IMR-90 (cell line): ENCODE measurements at regions not wholly inside any gene's neighbourhood (a gene's known extent, or its start where the extent isn't known, plus 50 kb on each side); places are given as distances from the start of the nearest gene placed in this dataset.

Experiments
- ATAC-seq: fragments of 200-7000 bp; cut with Tn5 transposase; 2 replicates; pipeline ENCODE4 v1.9.1; 2020; ENCODE audit warnings: low read depth, mild to moderate bottlenecking, moderate library complexity
- BruUV-seq: library from RNA; stranded (reverse); fragments of 400-500 nt; replicated peaks from 2 replicates; lab custom pipeline; 2021; lab: Mats Ljungman, UMichigan
- CTCF ChIA-PET: fragments of 300-600 bp; formaldehyde crosslinking; extraction: SDS; loops from one replicate; lab custom pipeline; 2021; ENCODE audit warnings: antibody characterized with exemption; lab: Yijun Ruan, JAX
- POLR2A ChIA-PET: fragments of 300-600 bp; sonication (Branson Sonifier 250); formaldehyde crosslinking; loops from one replicate; lab custom pipeline; 2022; ENCODE audit warnings: antibody characterized with exemption; ENCODE audit not compliant: unreplicated experiment; lab: Charles Lee
- DNase-seq: peaks from one replicate; pipeline ENCODE4 v3.0.0; 2013
- H2AFZ ChIP-seq: replicated peaks from 2 replicates; pipeline ENCODE3; 2013; ENCODE audit warnings: low read length, mild to moderate bottlenecking; ENCODE audit not compliant: poor library complexity
- H2AK5ac ChIP-seq: 2 replicates; pipeline ENCODE4 v1.6.1; 2013; ENCODE audit warnings: low read depth, low read length, inconsistent platforms
- H2AK9ac ChIP-seq: replicated peaks from 2 replicates; pipeline ENCODE3; 2013; ENCODE audit warnings: mild to moderate bottlenecking, low read depth, low read length, moderate library complexity; ENCODE audit not compliant: poor library complexity
- H2BK120ac ChIP-seq: 2 replicates; pipeline ENCODE4 v1.6.1; 2013; ENCODE audit warnings: low read depth, low read length, inconsistent platforms
- H2BK15ac ChIP-seq: 3 replicates; pipeline ENCODE4 v1.6.1; 2013; ENCODE audit warnings: low read depth, low read length, inconsistent platforms
- H2BK20ac ChIP-seq: 2 replicates; pipeline ENCODE4 v1.6.1; 2013; ENCODE audit warnings: low read depth, mild to moderate bottlenecking, inconsistent platforms, low read length, moderate library complexity
- H2BK5ac ChIP-seq: 2 replicates; pipeline ENCODE4 v1.6.1; 2013; ENCODE audit warnings: mild to moderate bottlenecking, low read depth, low read length, inconsistent platforms; ENCODE audit not compliant: poor library complexity, severe bottlenecking
- H3K14ac ChIP-seq: replicated peaks from 2 replicates; pipeline ENCODE4 v1.6.1; 2013; ENCODE audit warnings: low read depth, low read length, inconsistent platforms
- H3K18ac ChIP-seq: 2 replicates; pipeline ENCODE4 v1.6.1; 2013; ENCODE audit warnings: low read depth, low read length, control low read depth
- H3K23ac ChIP-seq: 2 replicates; pipeline ENCODE4 v1.6.1; 2013; ENCODE audit warnings: low read depth, low read length, inconsistent platforms
- H3K27ac ChIP-seq: 2 replicates; pipeline ENCODE4 v1.5.1; 2013; ENCODE audit warnings: mild to moderate bottlenecking, control low read depth, low read length; ENCODE audit not compliant: insufficient read depth
- H3K27me3 ChIP-seq: 2 replicates; pipeline ENCODE4 v1.6.1; 2013; ENCODE audit warnings: low read length; ENCODE audit not compliant: control insufficient read depth, insufficient read depth
- H3K36me3 ChIP-seq: 2 replicates; pipeline ENCODE4 v1.6.1; 2013; ENCODE audit warnings: low read length, mixed read lengths; ENCODE audit not compliant: control insufficient read depth, insufficient read depth
- H3K4ac ChIP-seq: 2 replicates; pipeline ENCODE4 v1.6.1; 2013; ENCODE audit warnings: low read depth, low read length, inconsistent platforms
- H3K4me1 ChIP-seq: 2 replicates; pipeline ENCODE4 v1.6.1; 2013; ENCODE audit warnings: low read length, mixed read lengths; ENCODE audit not compliant: control insufficient read depth, insufficient read depth
- H3K4me2 ChIP-seq: 2 replicates; pipeline ENCODE4 v1.6.1; 2013; ENCODE audit warnings: low read depth, mild to moderate bottlenecking, control low read depth, low read length, moderate library complexity
- H3K4me3 ChIP-seq: 2 replicates; pipeline ENCODE4 v1.5.1; 2013; ENCODE audit warnings: low read depth, mild to moderate bottlenecking, control low read depth, low read length, moderate library complexity; ENCODE audit not compliant: insufficient read depth
- H3K56ac ChIP-seq: 2 replicates; pipeline ENCODE4 v1.6.1; 2013; ENCODE audit warnings: low read length, inconsistent platforms; ENCODE audit not compliant: insufficient read depth; ENCODE audit errors: extremely low read depth
- H3K79me1 ChIP-seq, 2 experiments: 2 replicates each; pipeline ENCODE4 v1.6.1; 2013; ENCODE audit warnings: low read length in 2 of 2, inconsistent platforms in 1 of 2, low read depth in 1 of 2
- H3K9ac ChIP-seq: 2 replicates; pipeline ENCODE4 v1.6.1; 2013; ENCODE audit warnings: low read depth, low read length, control low read depth
- H3K9me1 ChIP-seq: 2 replicates; pipeline ENCODE4 v1.6.1; 2013; ENCODE audit warnings: low read length, inconsistent platforms; ENCODE audit not compliant: insufficient read depth
- H3K9me3 ChIP-seq: 2 replicates; pipeline ENCODE4 v1.6.1; 2013; ENCODE audit warnings: low read length; ENCODE audit not compliant: control insufficient read depth, insufficient read depth
- H4K20me1 ChIP-seq: 2 replicates; pipeline ENCODE4 v1.6.1; 2013; ENCODE audit warnings: low read length, inconsistent platforms; ENCODE audit not compliant: insufficient read depth
- H4K5ac ChIP-seq: 2 replicates; pipeline ENCODE4 v1.6.1; 2013; ENCODE audit warnings: mild to moderate bottlenecking, low read depth, low read length, control low read depth
- H4K8ac ChIP-seq, 2 experiments: 2 replicates each; pipeline ENCODE4 v1.6.1; 2013; ENCODE audit warnings: low read depth in 2 of 2, low read length in 2 of 2, control low read depth in 1 of 2, inconsistent platforms in 1 of 2
- H4K91ac ChIP-seq: 2 replicates; pipeline ENCODE4 v1.6.1; 2013; ENCODE audit warnings: low read depth, low read length, inconsistent platforms; ENCODE audit not compliant: insufficient read depth
- FOS ChIP-seq: fragments of 150-350 bp; IDR thresholded peaks from 2 replicates; pipeline ENCODE4 v1.6.1; 2016; ENCODE audit warnings: low read depth, low read length
- WGBS, 2 experiments: methylation state at CpG; one replicate each; pipeline versions ENCODE4 v1.1.5 to v1.1.7; 2013; ENCODE audit warnings: missing lambda C conversion rate in 2 of 2; ENCODE audit not compliant: insufficient read length in 1 of 2; ENCODE audit errors: extremely low coverage in 2 of 2; 5-methylcytosine and 5-hydroxymethylcytosine counted together
- dilution Hi-C: fragments of 300-500 bp; cut with HindIII; formaldehyde crosslinking; loops from one replicate; pipeline ENCODE4 v1.14.3; 2018; ENCODE audit warnings: low sequenced_read_pairs; ENCODE audit not compliant: unreplicated experiment
- in situ Hi-C: fragments of 300-500 bp; cut with MboI; formaldehyde crosslinking; loops from 3 replicates; pipeline ENCODE4 v1.14.3; 2019; ENCODE audit warnings: low sequenced_read_pairs, inconsistent platforms, mixed read lengths
- intact Hi-C: fragments of 100-400 bp; cut with micrococcal nuclease; formaldehyde crosslinking; loops from 2 replicates; pipeline ENCODE4 v1.10.0; 2022

GRCh38 chr5:8767746-8768145 is 778.1 kb downstream of the SEMA5A start:
- Histone ChIP-seq H3K4ac (peak overlapping the region; percentile 38; the same call in 1 of the 2 replicates), H3K27me3 (no peaks in the 10 kb centered on the region), H3K14ac (peak overlapping the region; percentile 45; the same call in 1 of the 2 replicates), H2AK5ac (no peak overlapping the region), H4K91ac (no peak overlapping the region), H3K4me2 (no peak overlapping the region), H2BK20ac (no peak overlapping the region), H3K36me3 (no peaks in the 10 kb centered on the region), H3K4me3 (no peak overlapping the region), H3K4me1 (no peaks in the 10 kb centered on the region; the same call in 1 of the 2 replicates), H3K18ac (no peak overlapping the region), H2AK9ac (no peak overlapping the region), H3K56ac (no peak overlapping the region), H3K9ac (no peak overlapping the region), H2BK5ac (no peak overlapping the region), H3K79me1 (no peaks in the 10 kb centered on the region), H4K8ac (no peak overlapping the region), H3K27ac (no peak overlapping the region), H3K23ac (no peak overlapping the region), H2BK15ac (no peak overlapping the region), H2AFZ (no peak overlapping the region), H3K9me1 (no peaks in the 10 kb centered on the region), H4K5ac (no peak overlapping the region), H2BK120ac (no peak overlapping the region), H3K9me3 (no peaks in the 10 kb centered on the region), H4K20me1 (no peaks in the 10 kb centered on the region)
- BruUV-seq, result no TSS peak
- dilution Hi-C loops, result no loop called here
- CTCF ChIA-PET, result interaction anchor here (0.8 kb wide), 1 partner anchor 68 kb away, joined by 3 read pairs; no protein-coding TSS in a partner anchor
- no peak for TF ChIP-seq FOS
- no CpG with 5 or more reads among the region's 3 CpGs for WGBS, 2 experiments
- in situ Hi-C loops, result loop anchor here (25.0 kb wide), 1 partner anchor 770 kb away; the partner anchor contains the start of gene SEMA5A
- no peak for DNase-seq
- POLR2A ChIA-PET, result no interaction called here
- intact Hi-C loops, result loop anchor here (5.0 kb wide), 1 partner anchor 60 kb away; no protein-coding TSS in a partner anchor
- ATAC-seq, result no peak
